NB4 (cell line): ENCODE measurements at regions not wholly inside any gene's neighbourhood (a gene's known extent, or its start where the extent isn't known, plus 50 kb on each side); places are given as distances from the start of the nearest gene placed in this dataset.

ENCODE experiments used
- DNase-seq: peaks from one replicate; pipeline ENCODE4 v3.0.0; 2010; ENCODE audit warnings: low read depth
- H3K4me3 ChIP-seq: one replicate; pipeline ENCODE4 v1.5.1; 2011; ENCODE audit warnings: mild to moderate bottlenecking, low read depth, low read length, moderate library complexity
- MYC ChIP-seq: IDR thresholded peaks from 2 replicates; pipeline ENCODE4 v1.6.1; 2011; ENCODE audit warnings: low read depth, low read length
- POLR2A ChIP-seq: IDR thresholded peaks from 2 replicates; pipeline ENCODE4 v1.6.1; 2011; ENCODE audit warnings: mild to moderate bottlenecking; ENCODE audit not compliant: insufficient read length; ENCODE audit errors: extremely low read depth
- TF ChIP-seq, protein P1 (sequence below): IDR thresholded peaks from one replicate; pipeline ENCODE4 v1.5.1; 2012; ENCODE audit warnings: low read depth, low read length
- TF ChIP-seq, protein P2 (sequence below): IDR thresholded peaks from 2 replicates; pipeline ENCODE4 v1.6.1; 2011; ENCODE audit warnings: low read depth, low read length

DNA sequence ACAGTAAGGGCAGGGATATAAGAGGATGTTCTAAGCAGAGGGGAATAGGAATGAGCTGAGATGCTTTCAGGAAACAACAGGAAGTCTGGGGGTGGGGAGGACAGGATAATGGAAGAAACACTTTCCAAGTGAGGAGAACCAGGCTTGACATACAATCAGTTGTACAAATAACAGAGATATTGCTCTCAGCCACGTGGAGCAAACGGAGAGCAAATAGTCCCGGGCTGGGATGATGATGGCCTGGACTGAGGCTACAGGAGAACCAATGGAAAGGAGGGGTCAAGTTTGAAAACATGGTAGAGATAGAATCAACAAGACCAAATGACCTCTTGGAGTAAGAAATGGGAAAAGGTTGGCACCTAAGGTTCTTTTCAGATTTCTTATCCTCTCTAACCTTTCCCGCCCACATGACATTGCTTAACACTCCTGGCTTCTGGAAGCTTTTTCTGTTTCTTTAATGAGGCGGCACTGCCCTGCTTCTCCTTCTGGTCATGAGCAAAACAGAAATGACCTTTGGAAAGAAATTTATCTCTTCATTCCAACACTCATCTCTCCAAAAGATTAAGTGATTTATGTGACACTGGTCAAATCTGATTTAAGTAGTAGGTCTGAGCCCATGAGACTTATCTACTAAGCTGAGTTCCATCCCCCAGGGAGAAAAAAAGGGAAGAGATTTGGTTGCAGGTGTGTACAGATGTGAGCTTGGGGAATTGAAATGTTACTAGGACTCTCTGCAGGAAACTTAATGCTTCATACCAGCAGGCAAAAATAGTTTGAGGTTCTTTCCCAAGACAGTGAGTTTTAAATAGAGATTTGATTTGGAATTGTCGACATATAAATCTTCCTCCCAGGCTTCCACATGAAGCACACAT lies 442.9 kb upstream of the HNRNPA3 start:
- no peak overlapping the region for H3K4me3 ChIP-seq

DNA sequence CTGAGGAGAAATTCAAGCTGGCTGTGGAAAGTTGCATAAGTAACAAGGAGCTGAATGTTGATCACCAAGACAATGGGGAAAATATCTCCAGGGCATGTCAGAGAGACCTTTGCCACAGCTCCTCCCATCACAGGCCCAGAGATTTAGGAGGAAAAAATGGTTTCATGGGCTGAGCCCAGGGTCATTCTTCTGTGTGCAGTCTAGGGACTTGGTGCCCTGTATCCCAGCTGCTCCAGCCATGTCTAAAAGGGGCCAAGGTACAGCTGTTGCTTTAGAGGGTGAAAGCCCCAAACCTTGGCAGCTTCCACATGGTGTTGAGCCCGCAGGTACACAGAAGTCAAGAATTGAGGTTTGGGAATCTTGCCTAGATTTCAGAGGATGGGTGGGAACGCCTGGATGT lies 439.8 kb upstream of the HNRNPA3 start:
- no peak overlapping the region for H3K4me3 ChIP-seq
- TF ChIP-seq, protein P1, sequence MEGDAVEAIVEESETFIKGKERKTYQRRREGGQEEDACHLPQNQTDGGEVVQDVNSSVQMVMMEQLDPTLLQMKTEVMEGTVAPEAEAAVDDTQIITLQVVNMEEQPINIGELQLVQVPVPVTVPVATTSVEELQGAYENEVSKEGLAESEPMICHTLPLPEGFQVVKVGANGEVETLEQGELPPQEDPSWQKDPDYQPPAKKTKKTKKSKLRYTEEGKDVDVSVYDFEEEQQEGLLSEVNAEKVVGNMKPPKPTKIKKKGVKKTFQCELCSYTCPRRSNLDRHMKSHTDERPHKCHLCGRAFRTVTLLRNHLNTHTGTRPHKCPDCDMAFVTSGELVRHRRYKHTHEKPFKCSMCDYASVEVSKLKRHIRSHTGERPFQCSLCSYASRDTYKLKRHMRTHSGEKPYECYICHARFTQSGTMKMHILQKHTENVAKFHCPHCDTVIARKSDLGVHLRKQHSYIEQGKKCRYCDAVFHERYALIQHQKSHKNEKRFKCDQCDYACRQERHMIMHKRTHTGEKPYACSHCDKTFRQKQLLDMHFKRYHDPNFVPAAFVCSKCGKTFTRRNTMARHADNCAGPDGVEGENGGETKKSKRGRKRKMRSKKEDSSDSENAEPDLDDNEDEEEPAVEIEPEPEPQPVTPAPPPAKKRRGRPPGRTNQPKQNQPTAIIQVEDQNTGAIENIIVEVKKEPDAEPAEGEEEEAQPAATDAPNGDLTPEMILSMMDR: no peak
- TF ChIP-seq, protein P2, sequence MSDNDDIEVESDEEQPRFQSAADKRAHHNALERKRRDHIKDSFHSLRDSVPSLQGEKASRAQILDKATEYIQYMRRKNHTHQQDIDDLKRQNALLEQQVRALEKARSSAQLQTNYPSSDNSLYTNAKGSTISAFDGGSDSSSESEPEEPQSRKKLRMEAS: no peak
- no peak for TF ChIP-seq POLR2A
- no peak for TF ChIP-seq MYC
- no peak for DNase-seq

More for the DNA sequence above, 442.9 kb upstream of the HNRNPA3 start:
- no peak for DNase-seq
- TF ChIP-seq, protein P1: no peak
- TF ChIP-seq, protein P2: no peak
- TF ChIP-seq POLR2A: no peak
- no peak for TF ChIP-seq MYC

DNA sequence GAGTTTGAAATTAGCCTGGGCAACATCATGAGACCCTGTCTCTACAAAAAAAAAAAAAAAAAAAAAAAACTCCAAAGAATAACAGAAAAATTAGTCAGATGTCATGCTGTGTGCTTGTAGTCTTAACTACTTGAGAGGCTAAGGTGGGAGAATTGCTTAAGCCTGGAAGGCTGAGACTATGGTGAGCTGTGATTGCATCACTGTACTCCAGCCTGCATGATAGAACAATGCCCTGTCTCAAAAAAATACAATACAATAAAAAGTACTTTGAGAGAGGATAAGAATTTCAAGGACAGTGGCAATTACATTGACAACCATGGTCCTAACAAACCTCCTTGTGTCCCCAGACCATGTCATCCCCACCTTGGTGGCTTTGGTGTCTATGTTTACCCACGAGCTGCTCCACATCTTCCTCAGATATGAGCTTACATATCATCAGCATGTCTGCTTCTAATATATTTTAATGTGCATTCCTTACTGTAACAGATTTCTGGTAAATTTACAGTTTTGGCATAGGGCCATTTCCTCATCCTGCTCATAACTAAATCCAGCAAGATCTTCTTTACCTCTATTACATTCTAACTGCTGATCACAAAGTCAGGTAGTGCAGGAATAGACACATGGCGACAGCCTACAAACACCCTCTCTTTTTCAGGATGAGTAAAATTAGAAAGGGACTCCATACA lies 437.7 kb upstream of the HNRNPA3 start:
- no peak overlapping the region for H3K4me3 ChIP-seq
- TF ChIP-seq, protein P2: no peak
- TF ChIP-seq MYC (no peak), POLR2A (no peak)
- TF ChIP-seq, protein P1: no peak
- no peak for DNase-seq

DNA sequence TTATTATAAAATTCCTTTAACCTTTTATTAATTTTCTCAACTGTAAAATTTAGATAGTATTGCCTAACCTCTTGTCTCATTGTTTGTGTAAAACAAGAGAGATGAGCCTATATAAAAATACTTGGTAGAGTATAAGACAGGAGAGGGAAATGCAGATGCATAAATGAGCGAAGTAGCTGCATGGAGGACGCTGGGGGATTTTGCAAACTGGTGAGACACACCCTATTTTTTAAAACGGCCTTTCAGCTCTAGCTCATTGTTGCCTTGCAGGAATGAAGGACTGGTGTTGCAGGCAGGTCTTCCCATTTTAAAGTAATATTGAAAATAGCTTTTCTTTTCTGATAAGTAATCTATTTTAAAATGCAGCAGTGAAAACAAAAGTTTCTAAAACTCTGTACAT lies 435.3 kb upstream of the HNRNPA3 start:
- TF ChIP-seq, protein P1: no peak
- TF ChIP-seq MYC: no peak
- TF ChIP-seq POLR2A: no peak
- TF ChIP-seq, protein P2: no peak
- no peak for DNase-seq
- H3K4me3 ChIP-seq: no peak overlapping the region

DNA sequence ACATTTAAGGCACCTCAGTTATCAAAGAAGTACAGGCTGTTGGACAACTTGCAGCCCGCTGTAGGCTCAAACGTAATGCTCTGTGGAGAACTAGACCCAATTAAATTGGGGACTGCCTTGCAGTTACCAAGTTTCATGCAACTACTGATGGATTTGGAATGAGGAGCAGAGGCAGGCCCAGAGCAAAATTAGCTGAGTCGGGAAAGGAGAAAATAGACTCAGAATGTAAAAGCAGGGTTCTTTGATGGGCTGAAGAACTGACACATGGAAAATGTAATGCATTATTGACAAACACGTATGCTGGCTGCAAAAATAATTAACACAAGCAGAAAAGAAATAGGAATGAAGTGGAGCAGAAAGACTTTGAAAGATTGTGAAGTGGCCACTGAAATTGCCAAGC lies 432.7 kb upstream of the HNRNPA3 start:
- no peak overlapping the region for H3K4me3 ChIP-seq
- no peak for DNase-seq
- TF ChIP-seq, protein P2: no peak
- TF ChIP-seq POLR2A (no peak), MYC (no peak)
- TF ChIP-seq, protein P1: no peak
